ENCODE measurements at regions not wholly inside any gene's neighbourhood (a gene's known extent, or its start where the extent isn't known, plus 50 kb on each side); places are given as distances from the start of the nearest gene placed in this dataset.

DNA sequence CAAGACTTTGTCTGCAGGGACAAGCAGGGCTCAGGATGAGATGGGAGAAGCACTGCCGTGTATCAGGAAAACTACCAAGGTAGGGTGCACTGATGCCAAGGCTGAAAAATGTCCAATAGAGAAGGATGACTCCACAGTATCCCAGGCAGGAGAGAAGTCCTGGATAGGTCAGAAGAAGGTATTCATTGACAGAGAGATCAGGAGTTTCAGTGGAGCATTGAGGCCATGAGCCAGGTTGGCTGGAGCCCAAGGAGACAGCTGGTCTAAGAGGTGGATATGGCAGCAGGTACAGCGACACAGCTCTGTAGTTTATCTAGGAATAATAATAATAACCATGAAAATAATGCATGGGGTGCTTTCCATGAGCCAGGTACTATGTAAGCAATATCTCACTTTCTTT is 180.9 kb downstream of the EXOC5 start (continued):
- TF ChIP-seq, protein P1, sequence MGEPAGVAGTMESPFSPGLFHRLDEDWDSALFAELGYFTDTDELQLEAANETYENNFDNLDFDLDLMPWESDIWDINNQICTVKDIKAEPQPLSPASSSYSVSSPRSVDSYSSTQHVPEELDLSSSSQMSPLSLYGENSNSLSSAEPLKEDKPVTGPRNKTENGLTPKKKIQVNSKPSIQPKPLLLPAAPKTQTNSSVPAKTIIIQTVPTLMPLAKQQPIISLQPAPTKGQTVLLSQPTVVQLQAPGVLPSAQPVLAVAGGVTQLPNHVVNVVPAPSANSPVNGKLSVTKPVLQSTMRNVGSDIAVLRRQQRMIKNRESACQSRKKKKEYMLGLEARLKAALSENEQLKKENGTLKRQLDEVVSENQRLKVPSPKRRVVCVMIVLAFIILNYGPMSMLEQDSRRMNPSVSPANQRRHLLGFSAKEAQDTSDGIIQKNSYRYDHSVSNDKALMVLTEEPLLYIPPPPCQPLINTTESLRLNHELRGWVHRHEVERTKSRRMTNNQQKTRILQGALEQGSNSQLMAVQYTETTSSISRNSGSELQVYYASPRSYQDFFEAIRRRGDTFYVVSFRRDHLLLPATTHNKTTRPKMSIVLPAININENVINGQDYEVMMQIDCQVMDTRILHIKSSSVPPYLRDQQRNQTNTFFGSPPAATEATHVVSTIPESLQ (CRISPR knock-in tag; IDR thresholded peaks at IDR 0.05), result no peak
- no peak for TF ChIP-seq MYNN (IDR thresholded peaks at IDR 0.05)
- no peak for TF ChIP-seq MYNN (CRISPR knock-in tag; IDR thresholded peaks at IDR 0.05)

DNA sequence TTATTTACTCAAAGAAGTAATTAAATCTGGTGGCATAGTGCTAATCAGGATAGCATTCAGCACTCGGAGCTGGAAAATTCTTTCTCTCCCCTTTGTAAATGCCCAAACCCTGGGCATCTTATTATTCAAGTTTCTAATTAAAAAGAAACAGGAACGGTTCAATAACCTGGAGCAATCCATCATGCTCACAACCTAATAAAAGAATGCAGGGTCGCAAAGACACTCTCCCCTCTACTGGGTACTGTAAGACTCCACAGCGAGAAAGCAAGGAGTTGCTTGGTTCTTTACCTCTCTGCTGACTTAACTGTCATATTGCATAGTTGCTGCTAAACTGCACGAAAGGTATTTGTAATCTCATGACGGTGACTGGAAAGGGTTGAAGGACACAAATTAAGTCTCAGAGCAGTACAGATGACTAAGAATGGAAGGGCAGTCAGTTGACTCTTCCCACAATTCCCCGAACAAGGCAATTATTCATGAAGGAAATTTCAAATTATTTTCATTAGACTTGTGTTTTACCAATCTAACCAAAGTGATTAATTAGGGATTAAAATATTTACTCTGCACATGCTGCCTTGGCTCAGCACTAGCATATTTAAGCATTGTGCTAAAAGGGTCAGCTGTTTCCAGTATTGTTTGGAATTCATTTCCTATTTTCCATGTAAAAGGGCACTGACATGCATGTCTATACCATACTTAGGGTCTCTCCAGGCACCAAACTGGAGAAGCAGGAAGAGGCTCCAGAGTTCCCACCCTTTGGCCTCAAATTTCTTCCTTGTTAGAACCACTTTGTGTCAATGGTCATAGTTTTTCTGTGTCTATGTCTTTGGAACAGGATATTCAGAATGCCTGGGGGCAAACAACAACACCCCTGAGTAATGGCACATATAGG is 182.2 kb downstream of the EXOC5 start:
- no peaks in the 10 kb centered on the region for H3K36me3 ChIP-seq (ENCODE audit: control insufficient read depth, insufficient read depth, low read length)
- intact Hi-C loops (cut with micrococcal nuclease), result no loop called here
- WGBS (ENCODE audit: insufficient coverage, low coverage, missing lambda C conversion rate), result 0% methylated on average over 5 of the region's 7 CpGs

More for the DNA sequence above, 182.2 kb downstream of the EXOC5 start:
- ChIA-PET POLR2A (no interaction called here), CTCF (ENCODE audit: low intra/inter-chr PET ratio) (no interaction called here)
- ATAC-seq, result no peak
- Histone ChIP-seq H3K4me1 (replicated peaks in 1 of 2; ENCODE audit: control insufficient read depth in 2 of 2, insufficient read depth in 2 of 2, low read length in 2 of 2) (no peaks in the 10 kb centered on the region; a peak in 1 of 5 replicates), H3K27ac (ENCODE audit: extremely low read depth, low read depth, low read length) (no peak overlapping the region), H3K9ac (ENCODE audit: insufficient read depth in 1 of 2, low read depth in 2 of 2, low read length in 2 of 2) (no peak overlapping the region), H3K9me1 (ENCODE audit: control insufficient read depth, insufficient read depth, low read length) (no peaks in the 10 kb centered on the region), H4K20me1 (replicated peaks; ENCODE audit: control insufficient read depth, insufficient read depth, low read length) (no peaks in the 10 kb centered on the region), H3K79me2 (ENCODE audit: control insufficient read depth, insufficient read depth, low read length) (no peaks in the 10 kb centered on the region), H3K4me3 (no peak overlapping the region), H2AFZ (ENCODE audit: low read depth, low read length) (no peak overlapping the region), H3K4me2 (ENCODE audit: insufficient read depth, low read length) (no peak overlapping the region), H3K9me3 (replicated peaks; ENCODE audit: control insufficient read depth, insufficient read depth, low read depth, low read length) (no peaks in the 10 kb centered on the region), H3K27me3 (ENCODE audit: control insufficient read depth in 2 of 2, insufficient read depth in 2 of 2, low read length in 2 of 2) (no peaks in the 10 kb centered on the region; a peak in 1 of 5 replicates)
- DNase-seq (ENCODE audit: extremely low read depth in 1 of 4, low spot score in 3 of 4), result no peak
- no peak for TF ChIP-seq GABPB2 (CRISPR knock-in tag; conservative IDR thresholded peaks at IDR 0.05)
- no peak for TF ChIP-seq CREB1 (IDR thresholded peaks at IDR 0.05)
- no peak for TF ChIP-seq CREB1 (CRISPR knock-in tag; IDR thresholded peaks at IDR 0.05)
- TF ChIP-seq MYC (IDR thresholded peaks at IDR 0.05; ENCODE audit: low read depth, low read length), result no peak
- TF ChIP-seq MYC (CRISPR knock-in tag; IDR thresholded peaks at IDR 0.05; ENCODE audit: borderline replicate concordance, low read depth), result no peak
- TF ChIP-seq SP2 (IDR thresholded peaks at IDR 0.05; ENCODE audit: extremely low read depth, low read depth, low read length, poor library complexity, severe bottlenecking), result no peak
- TF ChIP-seq, protein P2, sequence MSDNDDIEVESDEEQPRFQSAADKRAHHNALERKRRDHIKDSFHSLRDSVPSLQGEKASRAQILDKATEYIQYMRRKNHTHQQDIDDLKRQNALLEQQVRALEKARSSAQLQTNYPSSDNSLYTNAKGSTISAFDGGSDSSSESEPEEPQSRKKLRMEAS (CRISPR knock-in tag; IDR thresholded peaks at IDR 0.05), result no peak
- TF ChIP-seq NRF1 (conservative IDR thresholded peaks at IDR 0.05 in 1 of 2, IDR thresholded peaks at IDR 0.05 in 1 of 2), result no peak
- no peak for TF ChIP-seq SRSF9 (IDR thresholded peaks at IDR 0.05; ENCODE audit: borderline replicate concordance, low read depth, low read length)
- no peak for TF ChIP-seq PTBP1 (IDR thresholded peaks at IDR 0.05; ENCODE audit: low read depth, low read length)
- no peak for TF ChIP-seq TEAD1 (CRISPR knock-in tag; IDR thresholded peaks at IDR 0.05)
- no peak for FAIRE-seq
- BruUV-seq (replicated peaks), result no TSS peak
- in situ Hi-C loops (cut with MboI), result no loop called here

All from K562 (cell line).